ENCODE measurements at regions not wholly inside any gene's neighbourhood (a gene's known extent, or its start where the extent isn't known, plus 50 kb on each side); places are given as distances from the start of the nearest gene placed in this dataset.

DNA sequence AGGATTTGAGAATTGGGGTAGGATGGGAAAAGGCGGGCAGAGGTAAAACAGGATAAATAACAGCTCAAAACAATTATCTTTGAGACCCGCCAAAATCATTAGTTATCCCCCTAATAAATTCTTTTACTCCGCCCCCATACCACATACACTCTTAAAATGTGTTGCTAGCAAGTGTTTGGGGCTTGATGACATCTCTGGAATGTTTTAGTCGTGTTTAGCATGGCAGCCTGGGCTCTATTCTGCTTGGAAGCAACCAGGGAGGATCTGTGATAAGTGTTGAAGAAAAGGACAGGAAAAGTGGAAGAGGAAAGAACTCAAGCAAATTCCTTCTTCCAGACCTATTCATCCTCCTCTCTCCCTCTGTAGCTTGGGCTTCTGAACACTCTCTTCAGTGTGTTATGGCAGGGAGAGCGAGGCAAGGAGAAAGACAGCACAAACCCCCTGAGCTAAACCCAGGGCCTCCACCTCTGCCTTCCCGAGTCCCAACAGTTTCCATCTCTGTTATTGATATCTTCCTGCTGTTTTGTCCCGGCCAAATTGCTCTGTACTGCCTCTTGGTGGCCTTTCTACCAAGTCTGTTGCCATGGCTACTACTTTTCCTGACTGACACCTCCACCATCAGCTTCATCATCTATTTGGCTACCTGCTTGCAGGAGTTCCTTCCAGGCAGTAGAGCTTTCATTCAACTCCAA, 135.8 kb downstream of the RPL22L1 start:
- no peak overlapping the region for H3K27ac ChIP-seq
- TF ChIP-seq, protein P1, sequence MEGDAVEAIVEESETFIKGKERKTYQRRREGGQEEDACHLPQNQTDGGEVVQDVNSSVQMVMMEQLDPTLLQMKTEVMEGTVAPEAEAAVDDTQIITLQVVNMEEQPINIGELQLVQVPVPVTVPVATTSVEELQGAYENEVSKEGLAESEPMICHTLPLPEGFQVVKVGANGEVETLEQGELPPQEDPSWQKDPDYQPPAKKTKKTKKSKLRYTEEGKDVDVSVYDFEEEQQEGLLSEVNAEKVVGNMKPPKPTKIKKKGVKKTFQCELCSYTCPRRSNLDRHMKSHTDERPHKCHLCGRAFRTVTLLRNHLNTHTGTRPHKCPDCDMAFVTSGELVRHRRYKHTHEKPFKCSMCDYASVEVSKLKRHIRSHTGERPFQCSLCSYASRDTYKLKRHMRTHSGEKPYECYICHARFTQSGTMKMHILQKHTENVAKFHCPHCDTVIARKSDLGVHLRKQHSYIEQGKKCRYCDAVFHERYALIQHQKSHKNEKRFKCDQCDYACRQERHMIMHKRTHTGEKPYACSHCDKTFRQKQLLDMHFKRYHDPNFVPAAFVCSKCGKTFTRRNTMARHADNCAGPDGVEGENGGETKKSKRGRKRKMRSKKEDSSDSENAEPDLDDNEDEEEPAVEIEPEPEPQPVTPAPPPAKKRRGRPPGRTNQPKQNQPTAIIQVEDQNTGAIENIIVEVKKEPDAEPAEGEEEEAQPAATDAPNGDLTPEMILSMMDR (IDR thresholded peaks at IDR 0.05; ENCODE audit: low read depth, low read length) = no peak
- no peaks in the 10 kb centered on the region for H3K27me3 ChIP-seq
- H3K9me3 ChIP-seq (ENCODE audit: low read depth) = no peaks in the 10 kb centered on the region
- no peaks in the 10 kb centered on the region for H3K36me3 ChIP-seq
- no peak overlapping the region for H3K4me3 ChIP-seq
- H3K4me1 ChIP-seq (ENCODE audit: low read depth) = no peaks in the 10 kb centered on the region
- no peak for DNase-seq (ENCODE audit: low read depth in 1 of 2, low spot score in 1 of 2)

DNA sequence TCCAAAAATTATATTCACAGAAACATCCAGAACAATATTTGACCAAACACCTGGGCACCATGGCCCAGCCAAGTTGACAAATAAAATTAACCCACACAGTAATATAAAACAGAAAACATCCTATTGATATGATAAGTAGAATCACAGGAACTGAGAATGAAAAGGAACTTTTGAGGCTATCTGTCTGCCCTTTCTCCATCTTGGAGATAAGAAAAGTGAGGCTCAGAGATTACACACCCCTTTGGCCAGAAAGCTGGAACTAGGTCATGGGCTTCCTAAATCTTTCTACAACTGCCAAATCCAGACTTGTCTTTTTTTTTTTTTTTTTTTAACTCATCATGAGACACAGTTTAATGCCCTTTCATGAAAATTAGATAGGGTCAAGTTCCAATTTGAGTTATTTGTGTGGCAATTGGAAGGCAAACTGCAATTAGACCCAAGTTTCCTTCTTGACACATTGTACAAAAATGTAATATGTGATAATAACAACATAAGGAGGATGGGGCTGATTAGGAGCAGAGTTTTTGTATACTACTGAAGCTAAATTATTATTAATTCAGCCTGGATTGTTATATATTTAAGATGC, 137.2 kb downstream of the RPL22L1 start:
- no peaks in the 10 kb centered on the region for H3K36me3 ChIP-seq
- H3K4me3 ChIP-seq = no peak overlapping the region
- H3K27ac ChIP-seq = no peak overlapping the region
- DNase-seq (ENCODE audit: low read depth in 1 of 2, low spot score in 1 of 2) = peak in 1 of 2 donors; percentile 52
- no peaks in the 10 kb centered on the region for H3K27me3 ChIP-seq
- no peaks in the 10 kb centered on the region for H3K9me3 ChIP-seq (ENCODE audit: low read depth)
- TF ChIP-seq, protein P1 (IDR thresholded peaks at IDR 0.05; ENCODE audit: low read depth, low read length) = no peak
- no peaks in the 10 kb centered on the region for H3K4me1 ChIP-seq (ENCODE audit: low read depth)

DNA sequence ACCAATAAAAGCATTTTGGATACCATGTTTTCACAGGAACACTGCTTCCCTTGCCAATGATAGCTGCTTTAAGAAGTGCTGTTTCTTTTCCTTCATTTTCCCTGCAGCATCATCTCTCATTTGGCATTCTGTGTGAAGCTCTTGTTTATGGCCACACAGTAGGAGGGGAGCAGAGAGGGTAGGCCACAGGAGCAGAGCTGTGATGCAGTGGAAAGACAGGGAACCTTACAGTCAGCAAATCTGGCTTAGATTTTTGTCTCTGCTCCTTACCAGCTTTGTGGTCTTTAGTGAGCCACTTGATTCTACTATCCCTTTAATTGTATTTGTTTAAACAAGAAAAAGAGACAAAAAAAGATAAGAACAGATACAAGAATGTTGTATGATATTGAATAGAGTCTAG, 138.7 kb downstream of the RPL22L1 start:
- TF ChIP-seq, protein P1 (IDR thresholded peaks at IDR 0.05; ENCODE audit: low read depth, low read length) = no peak
- no peak overlapping the region for H3K27ac ChIP-seq
- no peaks in the 10 kb centered on the region for H3K36me3 ChIP-seq
- no peak overlapping the region for H3K4me3 ChIP-seq
- no peaks in the 10 kb centered on the region for H3K27me3 ChIP-seq
- H3K9me3 ChIP-seq (ENCODE audit: low read depth) = no peaks in the 10 kb centered on the region
- H3K4me1 ChIP-seq (ENCODE audit: low read depth) = no peaks in the 10 kb centered on the region
- no peak for DNase-seq (ENCODE audit: low read depth in 1 of 2, low spot score in 1 of 2)

DNA sequence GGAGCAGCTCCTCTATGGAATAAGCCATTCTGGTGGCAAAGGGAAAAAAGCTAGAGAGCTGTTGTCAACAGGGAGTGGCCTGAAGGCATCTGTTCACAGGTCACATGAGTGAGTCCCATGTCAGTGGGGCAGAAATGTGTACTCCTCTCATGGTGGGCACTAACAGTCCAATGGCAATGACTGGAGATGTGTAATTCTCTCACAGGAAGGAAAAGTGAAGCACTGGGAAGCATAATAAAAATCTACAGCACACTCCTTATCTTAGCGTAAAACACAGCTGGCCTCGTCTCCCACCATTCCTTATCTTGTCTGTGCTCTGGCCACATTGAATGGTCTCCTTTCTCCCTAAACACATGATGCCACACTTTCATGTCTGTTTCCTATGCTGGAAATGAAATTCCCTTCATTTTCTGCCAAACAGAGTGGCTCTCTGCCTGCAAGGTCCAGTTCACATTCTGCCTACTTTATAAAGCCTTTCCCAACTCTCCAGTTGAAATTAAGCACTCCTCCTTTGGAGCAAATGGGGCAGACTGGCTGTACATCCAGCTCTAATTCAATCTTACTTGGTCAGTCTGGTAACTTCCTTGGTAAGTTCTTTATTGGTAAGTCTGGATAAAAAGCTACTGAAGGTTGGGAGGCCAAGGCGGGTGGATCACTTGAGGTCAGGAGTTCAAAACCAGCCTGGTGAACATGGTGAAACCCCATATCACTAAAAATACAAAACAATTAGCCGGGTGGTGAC, 139.8 kb downstream of the RPL22L1 start:
- Histone ChIP-seq H3K27ac (no peak overlapping the region), H3K27me3 (no peaks in the 10 kb centered on the region), H3K4me3 (no peak overlapping the region), H3K36me3 (no peaks in the 10 kb centered on the region), H3K4me1 (ENCODE audit: low read depth) (no peaks in the 10 kb centered on the region), H3K9me3 (ENCODE audit: low read depth) (no peaks in the 10 kb centered on the region)
- DNase-seq (ENCODE audit: low read depth in 1 of 2, low spot score in 1 of 2) = peak in 1 of 2 donors; percentile 73
- TF ChIP-seq, protein P1 (IDR thresholded peaks at IDR 0.05; ENCODE audit: low read depth, low read length) = no peak

DNA sequence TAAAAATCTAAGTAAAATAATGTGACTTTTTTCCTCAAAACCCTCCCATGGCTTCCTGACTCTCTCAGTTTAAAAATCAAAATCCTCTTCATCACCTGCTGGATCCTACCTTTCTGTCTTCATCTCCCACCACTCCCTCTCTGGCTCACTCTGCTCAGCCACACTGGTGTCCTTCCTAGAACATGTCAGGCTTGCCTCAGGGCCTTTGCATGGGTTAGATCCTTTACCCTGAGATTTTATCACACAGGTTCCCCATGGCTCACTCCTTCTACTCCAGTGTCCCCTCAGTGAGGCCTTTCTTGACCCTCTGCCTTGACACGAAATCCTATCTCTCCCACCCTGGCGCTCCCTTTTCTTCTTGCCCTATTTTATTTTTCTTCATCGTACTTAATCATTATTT, 141.8 kb downstream of the RPL22L1 start:
- Histone ChIP-seq H3K4me1 (ENCODE audit: low read depth) (no peaks in the 10 kb centered on the region), H3K4me3 (no peak overlapping the region), H3K36me3 (no peaks in the 10 kb centered on the region), H3K9me3 (ENCODE audit: low read depth) (no peaks in the 10 kb centered on the region), H3K27ac (no peak overlapping the region), H3K27me3 (no peaks in the 10 kb centered on the region)
- TF ChIP-seq, protein P1 (IDR thresholded peaks at IDR 0.05; ENCODE audit: low read depth, low read length) = no peak
- no peak for DNase-seq (ENCODE audit: low read depth in 1 of 2, low spot score in 1 of 2)

Measured in cardiac muscle cell (in vitro differentiated cells and primary cell).